OCI-LY7 (cell line): ENCODE measurements at regions not wholly inside any gene's neighbourhood (a gene's known extent, or its start where the extent isn't known, plus 50 kb on each side); places are given as distances from the start of the nearest gene placed in this dataset.

Source experiments
- EZH2phosphoT487 ChIP-seq: fragments of 200-600 bp; sonication (generic); IDR thresholded peaks from 2 replicates; pipeline ENCODE4 v1.6.1; 2018; ENCODE audit warnings: low read depth, borderline replicate concordance, mild to moderate bottlenecking, mixed run types, antibody characterized with exemption, low read length, moderate library complexity, mixed read lengths
- TF ChIP-seq, protein P1 (sequence below): fragments of 200-600 bp; sonication (generic); conservative IDR thresholded peaks from 2 replicates; pipeline ENCODE4 v1.5.1; 2014; ENCODE audit warnings: mild to moderate bottlenecking, antibody characterized with exemption, low read length, moderate library complexity, mixed read lengths

GRCh38 chr19:34598217-34599155, 78.5 kb downstream of the SCGB2B2 start:
- TF ChIP-seq, protein P1, sequence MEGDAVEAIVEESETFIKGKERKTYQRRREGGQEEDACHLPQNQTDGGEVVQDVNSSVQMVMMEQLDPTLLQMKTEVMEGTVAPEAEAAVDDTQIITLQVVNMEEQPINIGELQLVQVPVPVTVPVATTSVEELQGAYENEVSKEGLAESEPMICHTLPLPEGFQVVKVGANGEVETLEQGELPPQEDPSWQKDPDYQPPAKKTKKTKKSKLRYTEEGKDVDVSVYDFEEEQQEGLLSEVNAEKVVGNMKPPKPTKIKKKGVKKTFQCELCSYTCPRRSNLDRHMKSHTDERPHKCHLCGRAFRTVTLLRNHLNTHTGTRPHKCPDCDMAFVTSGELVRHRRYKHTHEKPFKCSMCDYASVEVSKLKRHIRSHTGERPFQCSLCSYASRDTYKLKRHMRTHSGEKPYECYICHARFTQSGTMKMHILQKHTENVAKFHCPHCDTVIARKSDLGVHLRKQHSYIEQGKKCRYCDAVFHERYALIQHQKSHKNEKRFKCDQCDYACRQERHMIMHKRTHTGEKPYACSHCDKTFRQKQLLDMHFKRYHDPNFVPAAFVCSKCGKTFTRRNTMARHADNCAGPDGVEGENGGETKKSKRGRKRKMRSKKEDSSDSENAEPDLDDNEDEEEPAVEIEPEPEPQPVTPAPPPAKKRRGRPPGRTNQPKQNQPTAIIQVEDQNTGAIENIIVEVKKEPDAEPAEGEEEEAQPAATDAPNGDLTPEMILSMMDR = no peak
- no peak for TF ChIP-seq EZH2phosphoT487
